Spleen (tissue), 7 donors: ENCODE measurements at regions not wholly inside any gene's neighbourhood (a gene's known extent, or its start where the extent isn't known, plus 50 kb on each side); places are given as distances from the start of the nearest gene placed in this dataset.

Experiments
- CTCF ChIP-seq, 11 experiments: fragments of 200-600 bp in 7 of 11; fragments of 450-650 bp in 4 of 11; sonication (generic) in 4 of 11; IDR thresholded peaks in 8 of 11; conservative IDR thresholded peaks in 3 of 11; 1 replicate in 7 of 11; 2 replicates in 4 of 11; pipeline versions ENCODE4 v1.4.0 to v1.8.0; 2016 to 2021; ENCODE audit warnings: antibody characterized with exemption in 11 of 11, inconsistent platforms in 4 of 11, mild to moderate bottlenecking in 1 of 11
- POLR2A ChIP-seq, 3 donors: fragments of 450-650 bp; IDR thresholded peaks; one replicate each; pipeline ENCODE4 v1.5.1; 2017; ENCODE audit warnings: antibody characterized with exemption in 3 of 3, mild to moderate bottlenecking in 1 of 3
- POLR2AphosphoS5 ChIP-seq, 3 donors: sonication (generic); formaldehyde crosslinking; IDR thresholded peaks; one replicate each; pipeline ENCODE4 v1.5.1; 2017; ENCODE audit warnings: antibody characterized with exemption in 3 of 3
- donor health status: DM: no; HTN: no; CAD: no; lungs with moderate emphysema.
- donor health status: DM: no; HTN: no; CAD: no.
- donor health status: DM: no; HTN: no; CAD: no.

GRCh38 chr6:25014369-25014768, 78.6 kb upstream of the RIPOR2 start:
- TF ChIP-seq POLR2A (IDR thresholded peaks at IDR 0.05) (no peak), CTCF (IDR thresholded peaks at IDR 0.05 in 8 of 11, conservative IDR thresholded peaks at IDR 0.05 in 3 of 11) (no peak), POLR2AphosphoS5 (IDR thresholded peaks at IDR 0.05) (no peak)
